LHCN-M2 (cell line): ENCODE measurements at regions not wholly inside any gene's neighbourhood (a gene's known extent, or its start where the extent isn't known, plus 50 kb on each side); places are given as distances from the start of the nearest gene placed in this dataset.
"Not testable (repeated sequence)": the region's sequence is repeated elsewhere in the genome, so short reads cannot be mapped to it uniquely, and the experiment has no call there.

ENCODE experiments used
- DNase-seq: peaks from one replicate; pipeline ENCODE4 v3.0.0-alpha.2; 2012; ENCODE audit warnings: low read depth

GRCh38 chr11:104776501-104777170 lies 121.6 kb downstream of the CASP12 start:
- no peak for DNase-seq

- DNase-seq: no peak
These were observed 123.7 kb downstream of the CASP12 start for GRCh38 chr11:104774578-104774977.

- DNase-seq: peak; percentile 92
These were observed 125.4 kb downstream of the CASP12 start for GRCh38 chr11:104772806-104773241.

- no peak for DNase-seq
These were observed 126.5 kb downstream of the CASP12 start for GRCh38 chr11:104771763-104772162.

- not testable (repeated sequence) for DNase-seq
These were observed 127.2 kb downstream of the CASP12 start for GRCh38 chr11:104771046-104771445.

- DNase-seq: peak; percentile 52
These were observed 132.7 kb downstream of the CASP12 start for GRCh38 chr11:104765401-104766095.

GRCh38 chr11:104764710-104765045 lies 133.6 kb downstream of the CASP12 start:
- DNase-seq: peak; percentile 36

- no peak for DNase-seq
These were observed 134.1 kb downstream of the CASP12 start for GRCh38 chr11:104763930-104764709.

GRCh38 chr11:104761511-104761910 lies 136.7 kb downstream of the CASP12 start:
- no peak for DNase-seq

GRCh38 chr11:104759464-104759863 lies 138.8 kb downstream of the CASP12 start:
- DNase-seq: no peak

- DNase-seq: no peak
These were observed 159.3 kb downstream of the CASP12 start for GRCh38 chr11:104738918-104739317.

GRCh38 chr11:104738208-104738607 lies 160.1 kb downstream of the CASP12 start:
- no peak for DNase-seq

- DNase-seq: no peak
These were observed 161.8 kb downstream of the CASP12 start for GRCh38 chr11:104736502-104736901.

GRCh38 chr11:104734998-104735397 lies 163.3 kb downstream of the CASP12 start:
- DNase-seq: no peak

GRCh38 chr11:104731890-104732289 lies 166.4 kb downstream of the CASP12 start:
- no peak for DNase-seq

- DNase-seq: no peak
These were observed 169.3 kb downstream of the CASP12 start for GRCh38 chr11:104728927-104729326.

GRCh38 chr11:104727768-104728167 lies 170.5 kb downstream of the CASP12 start:
- DNase-seq: no peak

GRCh38 chr11:104727095-104727494 lies 171.2 kb downstream of the CASP12 start:
- DNase-seq: no peak

GRCh38 chr11:104725796-104726408 lies 172.4 kb downstream of the CASP12 start:
- DNase-seq: no peak

- DNase-seq: peak; percentile 63
These were observed 184.9 kb downstream of the CASP12 start for GRCh38 chr11:104713401-104713800.

- peak; percentile 26 for DNase-seq
These were observed 192.6 kb downstream of the CASP12 start for GRCh38 chr11:104705490-104706190.
